NCI-H2196 (cell line): ENCODE measurements at regions not wholly inside any gene's neighbourhood (a gene's known extent, or its start where the extent isn't known, plus 50 kb on each side); places are given as distances from the start of the nearest gene placed in this dataset.

ENCODE experiments used
- DNase-seq: peaks from one replicate; lab custom pipeline; 2025; ENCODE audit not compliant: unreplicated experiment; lab: John Stamatoyannopoulos, UW

GRCh38 chr17:77481476-77482374 is 341.0 kb downstream of the SEC14L1 start:
- no peak for DNase-seq

- no peak for DNase-seq
These were observed 341.8 kb downstream of the SEC14L1 start for GRCh38 chr17:77482375-77483127.

- DNase-seq, result no peak
These were observed 342.4 kb downstream of the SEC14L1 start for GRCh38 chr17:77483128-77483598.

- no peak for DNase-seq
These were observed 343.3 kb downstream of the SEC14L1 start for GRCh38 chr17:77484111-77484510.

GRCh38 chr17:77485089-77485833 is 344.5 kb downstream of the SEC14L1 start:
- no peak for DNase-seq

- no peak for DNase-seq
These were observed 346.5 kb downstream of the SEC14L1 start for GRCh38 chr17:77487211-77487629.

- no peak for DNase-seq
These were observed 347.1 kb downstream of the SEC14L1 start for GRCh38 chr17:77487677-77488530.

- DNase-seq, result no peak
These were observed 347.9 kb downstream of the SEC14L1 start for GRCh38 chr17:77488531-77489238.

- no peak for DNase-seq
These were observed 348.6 kb downstream of the SEC14L1 start for GRCh38 chr17:77489239-77489892.

- no peak for DNase-seq
These were observed 349.1 kb downstream of the SEC14L1 start for GRCh38 chr17:77489893-77490255.

- no peak for DNase-seq
These were observed 349.8 kb downstream of the SEC14L1 start for GRCh38 chr17:77490361-77491183.

- no peak for DNase-seq
These were observed 351.2 kb downstream of the SEC14L1 start for GRCh38 chr17:77491921-77492445.

GRCh38 chr17:77492446-77493237 is 351.9 kb downstream of the SEC14L1 start:
- no peak for DNase-seq

GRCh38 chr17:77493238-77493820 is 352.6 kb downstream of the SEC14L1 start:
- no peak for DNase-seq

GRCh38 chr17:77493901-77494663 is 353.3 kb downstream of the SEC14L1 start:
- DNase-seq, result no peak
